Hepatocyte (in vitro differentiated cells): ENCODE measurements at regions not wholly inside any gene's neighbourhood (a gene's known extent, or its start where the extent isn't known, plus 50 kb on each side); places are given as distances from the start of the nearest gene placed in this dataset.

Experiments
- EZH2 ChIP-seq: fragments of 200-600 bp; sonication (generic); IDR thresholded peaks from 2 replicates; pipeline ENCODE4 v1.6.1; 2016; ENCODE audit warnings: antibody characterized with exemption, mild to moderate bottlenecking, borderline replicate concordance
- EZH2phosphoT487 ChIP-seq: fragments of 200-600 bp; sonication (generic); IDR thresholded peaks from one replicate; pipeline ENCODE4 v1.6.1; 2018; ENCODE audit warnings: antibody characterized with exemption, mild to moderate bottlenecking, low read depth, moderate library complexity; ENCODE audit not compliant: unreplicated experiment, severe bottlenecking
- TF ChIP-seq, protein P1 (sequence below): fragments of 200-600 bp; sonication (generic); IDR thresholded peaks from 2 replicates; pipeline ENCODE4 v1.5.1; 2016; ENCODE audit warnings: antibody characterized with exemption, mild to moderate bottlenecking; ENCODE audit not compliant: poor library complexity

DNA sequence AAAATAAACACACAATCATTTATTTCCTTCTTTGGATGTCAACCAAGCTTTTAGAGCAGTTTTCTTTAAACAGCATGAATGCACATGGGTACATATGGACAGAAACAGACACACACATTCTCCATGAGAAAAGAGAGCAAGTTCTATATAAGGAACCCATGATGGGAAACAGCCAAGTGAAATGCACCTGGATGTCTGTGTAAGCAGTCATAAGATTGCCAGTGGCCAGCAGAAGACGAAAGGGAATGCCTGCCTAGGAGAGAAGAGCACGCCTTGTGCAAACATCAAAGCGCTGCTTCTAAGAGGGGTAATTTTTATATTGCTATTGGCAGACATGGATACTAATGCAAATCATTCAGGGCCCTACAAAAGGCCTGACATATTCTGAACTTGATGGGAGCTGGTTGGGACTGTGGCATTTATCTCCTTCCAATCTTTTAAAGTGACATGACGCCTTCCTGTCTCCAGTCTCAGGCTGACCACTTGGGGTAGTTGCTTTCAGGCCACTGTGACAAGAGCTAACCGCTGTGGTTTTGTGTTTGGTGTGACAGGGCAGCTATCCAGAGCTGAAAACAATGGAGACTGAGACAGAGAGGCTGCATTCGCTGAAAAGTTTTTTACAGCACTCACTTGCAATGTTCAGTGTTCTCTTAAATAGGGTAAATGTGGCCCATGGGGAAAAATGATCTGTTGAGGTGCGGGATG is 75.0 kb upstream of the DPT start:
- TF ChIP-seq, protein P1, sequence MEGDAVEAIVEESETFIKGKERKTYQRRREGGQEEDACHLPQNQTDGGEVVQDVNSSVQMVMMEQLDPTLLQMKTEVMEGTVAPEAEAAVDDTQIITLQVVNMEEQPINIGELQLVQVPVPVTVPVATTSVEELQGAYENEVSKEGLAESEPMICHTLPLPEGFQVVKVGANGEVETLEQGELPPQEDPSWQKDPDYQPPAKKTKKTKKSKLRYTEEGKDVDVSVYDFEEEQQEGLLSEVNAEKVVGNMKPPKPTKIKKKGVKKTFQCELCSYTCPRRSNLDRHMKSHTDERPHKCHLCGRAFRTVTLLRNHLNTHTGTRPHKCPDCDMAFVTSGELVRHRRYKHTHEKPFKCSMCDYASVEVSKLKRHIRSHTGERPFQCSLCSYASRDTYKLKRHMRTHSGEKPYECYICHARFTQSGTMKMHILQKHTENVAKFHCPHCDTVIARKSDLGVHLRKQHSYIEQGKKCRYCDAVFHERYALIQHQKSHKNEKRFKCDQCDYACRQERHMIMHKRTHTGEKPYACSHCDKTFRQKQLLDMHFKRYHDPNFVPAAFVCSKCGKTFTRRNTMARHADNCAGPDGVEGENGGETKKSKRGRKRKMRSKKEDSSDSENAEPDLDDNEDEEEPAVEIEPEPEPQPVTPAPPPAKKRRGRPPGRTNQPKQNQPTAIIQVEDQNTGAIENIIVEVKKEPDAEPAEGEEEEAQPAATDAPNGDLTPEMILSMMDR = no peak
- TF ChIP-seq EZH2phosphoT487 (no peak), EZH2 (no peak)
